ENCODE measurements at regions not wholly inside any gene's neighbourhood (a gene's known extent, or its start where the extent isn't known, plus 50 kb on each side); places are given as distances from the start of the nearest gene placed in this dataset.

DNA sequence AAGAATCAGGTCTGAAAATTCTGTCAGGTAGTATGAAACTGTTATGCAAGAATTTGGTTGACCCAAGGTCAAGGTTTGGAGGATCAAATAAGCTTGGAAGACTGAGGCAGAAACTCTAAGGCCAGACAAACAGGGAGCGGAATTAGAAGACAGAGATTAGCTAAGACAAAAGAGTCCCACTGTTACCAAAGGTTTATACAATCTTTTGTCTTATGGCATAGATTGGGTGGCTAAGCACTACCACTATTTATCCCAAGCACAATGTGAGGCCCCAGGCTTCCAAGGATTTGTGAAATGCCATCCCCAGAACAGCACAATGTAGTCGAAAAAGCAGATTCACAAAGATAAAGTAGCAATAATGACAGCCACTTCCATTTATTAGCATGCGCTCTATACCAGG, 311.2 kb downstream of the SEC23A start:
- TF ChIP-seq, protein P1, sequence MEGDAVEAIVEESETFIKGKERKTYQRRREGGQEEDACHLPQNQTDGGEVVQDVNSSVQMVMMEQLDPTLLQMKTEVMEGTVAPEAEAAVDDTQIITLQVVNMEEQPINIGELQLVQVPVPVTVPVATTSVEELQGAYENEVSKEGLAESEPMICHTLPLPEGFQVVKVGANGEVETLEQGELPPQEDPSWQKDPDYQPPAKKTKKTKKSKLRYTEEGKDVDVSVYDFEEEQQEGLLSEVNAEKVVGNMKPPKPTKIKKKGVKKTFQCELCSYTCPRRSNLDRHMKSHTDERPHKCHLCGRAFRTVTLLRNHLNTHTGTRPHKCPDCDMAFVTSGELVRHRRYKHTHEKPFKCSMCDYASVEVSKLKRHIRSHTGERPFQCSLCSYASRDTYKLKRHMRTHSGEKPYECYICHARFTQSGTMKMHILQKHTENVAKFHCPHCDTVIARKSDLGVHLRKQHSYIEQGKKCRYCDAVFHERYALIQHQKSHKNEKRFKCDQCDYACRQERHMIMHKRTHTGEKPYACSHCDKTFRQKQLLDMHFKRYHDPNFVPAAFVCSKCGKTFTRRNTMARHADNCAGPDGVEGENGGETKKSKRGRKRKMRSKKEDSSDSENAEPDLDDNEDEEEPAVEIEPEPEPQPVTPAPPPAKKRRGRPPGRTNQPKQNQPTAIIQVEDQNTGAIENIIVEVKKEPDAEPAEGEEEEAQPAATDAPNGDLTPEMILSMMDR (IDR thresholded peaks at IDR 0.05; ENCODE audit: control extremely low read depth in 1 of 3, insufficient read depth in 1 of 3, low read depth in 1 of 3, low read length in 3 of 3) = no peak
- TF ChIP-seq TEAD4 (IDR thresholded peaks at IDR 0.05; ENCODE audit: low read depth, low read length) (no peak), ZNF274 (IDR thresholded peaks at IDR 0.05; ENCODE audit: borderline replicate concordance, extremely low read depth, low read length) (no peak), POLR2A (IDR thresholded peaks at IDR 0.05; ENCODE audit: control extremely low read depth in 1 of 2, low read depth in 2 of 2, low read length in 2 of 2) (no peak), SP1 (IDR thresholded peaks at IDR 0.05; ENCODE audit: low read depth, low read length) (no peak), GABPA (IDR thresholded peaks at IDR 0.05; ENCODE audit: borderline replicate concordance, insufficient read depth, low read length) (no peak), POLR2AphosphoS5 (IDR thresholded peaks at IDR 0.05; ENCODE audit: low read depth, low read length) (no peak), YY1 (IDR thresholded peaks at IDR 0.05; ENCODE audit: low read depth, low read length) (no peak)
- TF ChIP-seq, protein P2, sequence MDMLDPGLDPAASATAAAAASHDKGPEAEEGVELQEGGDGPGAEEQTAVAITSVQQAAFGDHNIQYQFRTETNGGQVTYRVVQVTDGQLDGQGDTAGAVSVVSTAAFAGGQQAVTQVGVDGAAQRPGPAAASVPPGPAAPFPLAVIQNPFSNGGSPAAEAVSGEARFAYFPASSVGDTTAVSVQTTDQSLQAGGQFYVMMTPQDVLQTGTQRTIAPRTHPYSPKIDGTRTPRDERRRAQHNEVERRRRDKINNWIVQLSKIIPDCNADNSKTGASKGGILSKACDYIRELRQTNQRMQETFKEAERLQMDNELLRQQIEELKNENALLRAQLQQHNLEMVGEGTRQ (IDR thresholded peaks at IDR 0.05; ENCODE audit: low read length) = no peak
- TF ChIP-seq, protein P3, sequence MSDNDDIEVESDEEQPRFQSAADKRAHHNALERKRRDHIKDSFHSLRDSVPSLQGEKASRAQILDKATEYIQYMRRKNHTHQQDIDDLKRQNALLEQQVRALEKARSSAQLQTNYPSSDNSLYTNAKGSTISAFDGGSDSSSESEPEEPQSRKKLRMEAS (IDR thresholded peaks at IDR 0.05) = no peak
- TF ChIP-seq, protein P4, sequence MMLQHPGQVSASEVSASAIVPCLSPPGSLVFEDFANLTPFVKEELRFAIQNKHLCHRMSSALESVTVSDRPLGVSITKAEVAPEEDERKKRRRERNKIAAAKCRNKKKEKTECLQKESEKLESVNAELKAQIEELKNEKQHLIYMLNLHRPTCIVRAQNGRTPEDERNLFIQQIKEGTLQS (IDR thresholded peaks at IDR 0.05; ENCODE audit: insufficient read depth, low read depth, low read length) = no peak

All from H1 (cell line).